Panc1 (cell line): ENCODE measurements at regions not wholly inside any gene's neighbourhood (a gene's known extent, or its start where the extent isn't known, plus 50 kb on each side); places are given as distances from the start of the nearest gene placed in this dataset.

ENCODE experiments used
- CTCF ChIP-seq: fragments of 450-650 bp; IDR thresholded peaks from 2 replicates; pipeline ENCODE4 v1.5.1; 2017; ENCODE audit warnings: mild to moderate bottlenecking
- POLR2AphosphoS5 ChIP-seq: IDR thresholded peaks from 2 replicates; pipeline ENCODE4 v1.6.1; 2012; ENCODE audit warnings: mild to moderate bottlenecking, low read depth, low read length, moderate library complexity
- SIN3A ChIP-seq: IDR thresholded peaks from 2 replicates; pipeline ENCODE4 v1.6.1; 2012; ENCODE audit warnings: low read depth, mild to moderate bottlenecking, low read length, moderate library complexity, borderline replicate concordance; ENCODE audit not compliant: insufficient read depth
- TCF7L2 ChIP-seq: IDR thresholded peaks from 2 replicates; pipeline ENCODE4 v1.6.1; 2011; ENCODE audit warnings: mild to moderate bottlenecking, low read depth, low read length, inconsistent platforms
- TF ChIP-seq, protein P1 (sequence below), 2 experiments: IDR thresholded peaks; 2 replicates each; pipeline ENCODE4 v1.6.1; 2011 to 2012; ENCODE audit warnings: low read depth in 2 of 2, control low read depth in 1 of 2, low read length in 1 of 2, mild to moderate bottlenecking in 1 of 2, moderate library complexity in 1 of 2; ENCODE audit not compliant: insufficient read depth in 1 of 2

GRCh38 chr13:79880818-79881217, 399.9 kb downstream of the NDFIP2 start:
- TF ChIP-seq CTCF (no peak), POLR2AphosphoS5 (no peak), SIN3A (no peak), TCF7L2 (no peak)
- TF ChIP-seq, protein P1, sequence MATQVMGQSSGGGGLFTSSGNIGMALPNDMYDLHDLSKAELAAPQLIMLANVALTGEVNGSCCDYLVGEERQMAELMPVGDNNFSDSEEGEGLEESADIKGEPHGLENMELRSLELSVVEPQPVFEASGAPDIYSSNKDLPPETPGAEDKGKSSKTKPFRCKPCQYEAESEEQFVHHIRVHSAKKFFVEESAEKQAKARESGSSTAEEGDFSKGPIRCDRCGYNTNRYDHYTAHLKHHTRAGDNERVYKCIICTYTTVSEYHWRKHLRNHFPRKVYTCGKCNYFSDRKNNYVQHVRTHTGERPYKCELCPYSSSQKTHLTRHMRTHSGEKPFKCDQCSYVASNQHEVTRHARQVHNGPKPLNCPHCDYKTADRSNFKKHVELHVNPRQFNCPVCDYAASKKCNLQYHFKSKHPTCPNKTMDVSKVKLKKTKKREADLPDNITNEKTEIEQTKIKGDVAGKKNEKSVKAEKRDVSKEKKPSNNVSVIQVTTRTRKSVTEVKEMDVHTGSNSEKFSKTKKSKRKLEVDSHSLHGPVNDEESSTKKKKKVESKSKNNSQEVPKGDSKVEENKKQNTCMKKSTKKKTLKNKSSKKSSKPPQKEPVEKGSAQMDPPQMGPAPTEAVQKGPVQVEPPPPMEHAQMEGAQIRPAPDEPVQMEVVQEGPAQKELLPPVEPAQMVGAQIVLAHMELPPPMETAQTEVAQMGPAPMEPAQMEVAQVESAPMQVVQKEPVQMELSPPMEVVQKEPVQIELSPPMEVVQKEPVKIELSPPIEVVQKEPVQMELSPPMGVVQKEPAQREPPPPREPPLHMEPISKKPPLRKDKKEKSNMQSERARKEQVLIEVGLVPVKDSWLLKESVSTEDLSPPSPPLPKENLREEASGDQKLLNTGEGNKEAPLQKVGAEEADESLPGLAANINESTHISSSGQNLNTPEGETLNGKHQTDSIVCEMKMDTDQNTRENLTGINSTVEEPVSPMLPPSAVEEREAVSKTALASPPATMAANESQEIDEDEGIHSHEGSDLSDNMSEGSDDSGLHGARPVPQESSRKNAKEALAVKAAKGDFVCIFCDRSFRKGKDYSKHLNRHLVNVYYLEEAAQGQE (IDR thresholded peaks at IDR 0.05; ENCODE audit: insufficient read depth in 1 of 2, low read depth in 2 of 2, low read length in 1 of 2) = no peak
